Prostate gland (tissue), 2 donors: ENCODE measurements at regions not wholly inside any gene's neighbourhood (a gene's known extent, or its start where the extent isn't known, plus 50 kb on each side); places are given as distances from the start of the nearest gene placed in this dataset.
"Not testable (repeated sequence)": the region's sequence is repeated elsewhere in the genome, so short reads cannot be mapped to it uniquely, and the experiment has no call there.

Experiments used
- DNase-seq: peaks from one replicate; pipeline ENCODE4 v3.0.0-alpha.2; 2019; ENCODE audit warnings: low spot score
- H3K27ac ChIP-seq, 2 donors: fragments of 200-600 bp; sonication (generic); 2 replicates each; pipeline ENCODE4 v1.5.1; 2017 to 2019
- H3K27me3 ChIP-seq: fragments of 200-600 bp; sonication (generic); replicated peaks from 2 replicates; pipeline ENCODE4 v1.5.1; 2019; ENCODE audit not compliant: insufficient read depth
- H3K36me3 ChIP-seq, 2 donors: fragments of 200-600 bp; sonication (generic); 1 replicate in 1 of 2; 2 replicates in 1 of 2; pipeline versions ENCODE4 v1.5.1 to v1.8.1; 2017 to 2019
- H3K4me1 ChIP-seq: fragments of 200-600 bp; sonication (generic); replicated peaks from 2 replicates; pipeline ENCODE4 v1.5.1; 2019
- H3K4me3 ChIP-seq, 2 donors: fragments of 200-600 bp; sonication (generic); 2 replicates each; pipeline ENCODE4 v1.5.1; 2017 to 2019
- H3K9me3 ChIP-seq: fragments of 200-600 bp; sonication (generic); 2 replicates; pipeline ENCODE4 v1.5.1; 2017
- CTCF ChIP-seq, 4 experiments: fragments of 200-600 bp in 2 of 4; fragments of 450-650 bp in 2 of 4; sonication (generic) in 2 of 4; IDR thresholded peaks; 1 replicate in 3 of 4; 2 replicates in 1 of 4; pipeline ENCODE4 v1.5.1; 2016 to 2019; ENCODE audit warnings: antibody characterized with exemption in 4 of 4, mild to moderate bottlenecking in 2 of 4, moderate library complexity in 2 of 4
- POLR2A ChIP-seq: fragments of 450-650 bp; IDR thresholded peaks from one replicate; pipeline ENCODE4 v1.6.1; 2016; ENCODE audit warnings: antibody characterized with exemption, mild to moderate bottlenecking
- POLR2AphosphoS5 ChIP-seq: sonication (generic); formaldehyde crosslinking; IDR thresholded peaks from one replicate; pipeline ENCODE4 v1.6.1; 2017; ENCODE audit warnings: antibody characterized with exemption
- WGBS: methylation state at CpG from one replicate; pipeline ENCODE4 v1.1.5; 2018; 5-methylcytosine and 5-hydroxymethylcytosine counted together
- intact Hi-C: fragments of 100-400 bp; cut with DNase I; formaldehyde crosslinking; loops from one replicate; pipeline ENCODE4 v1.14.2; 2022

DNA sequence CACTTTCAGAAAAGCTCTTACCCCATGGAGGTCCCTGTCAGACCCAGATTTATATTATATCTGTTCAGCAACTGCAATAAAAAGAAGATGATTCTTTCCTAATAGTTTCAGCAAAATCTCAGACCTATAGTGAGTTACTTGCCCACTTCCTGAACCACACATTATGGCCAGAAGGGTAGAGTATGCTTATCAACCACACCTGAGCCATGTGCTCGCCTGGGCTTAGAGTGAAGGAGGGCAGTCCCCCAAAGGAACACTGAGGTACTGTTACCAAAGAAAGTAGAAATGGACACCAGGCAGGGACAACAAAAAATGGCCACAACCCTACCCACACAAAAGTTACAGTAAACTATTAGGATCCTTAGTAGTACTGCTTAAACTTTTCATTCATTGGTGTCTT, 128.7 kb downstream of the ZNF608 start:
- no peak for DNase-seq
- Histone ChIP-seq H3K9me3 (no peaks in the 10 kb centered on the region), H3K36me3 (no peaks in the 10 kb centered on the region), H3K4me3 (no peak overlapping the region), H3K4me1 (no peaks in the 10 kb centered on the region), H3K27ac (no peak overlapping the region), H3K27me3 (no peaks in the 10 kb centered on the region)
- intact Hi-C loops, result no loop called here
- 86% methylated on average over 1 of the region's 1 CpG for WGBS
- TF ChIP-seq CTCF (IDR thresholded peaks at IDR 0.05), result no peak
- no peak for TF ChIP-seq POLR2A
- no peak for TF ChIP-seq POLR2AphosphoS5

GRCh38 chr5:124614836-124615385, 131.5 kb downstream of the ZNF608 start:
- intact Hi-C loops, result no loop called here
- H3K27me3 ChIP-seq, result no peaks in the 10 kb centered on the region
- TF ChIP-seq POLR2A (no peak), POLR2AphosphoS5 (no peak), CTCF (IDR thresholded peaks at IDR 0.05) (no peak)

GRCh38 chr5:124614105-124614504, 132.3 kb downstream of the ZNF608 start:
- Histone ChIP-seq H3K4me1 (no peaks in the 10 kb centered on the region), H3K4me3 (no peak overlapping the region), H3K27me3 (no peaks in the 10 kb centered on the region), H3K27ac (no peak overlapping the region), H3K9me3 (no peaks in the 10 kb centered on the region), H3K36me3 (no peaks in the 10 kb centered on the region)
- intact Hi-C loops, result no loop called here
- DNase-seq, result no peak
- 93% methylated on average over 1 of the region's 1 CpG for WGBS
- TF ChIP-seq POLR2AphosphoS5, result no peak
- TF ChIP-seq POLR2A, result no peak
- no peak for TF ChIP-seq CTCF (IDR thresholded peaks at IDR 0.05)

More at GRCh38 chr5:124614836-124615385, 131.5 kb downstream of the ZNF608 start:
- Histone ChIP-seq H3K27ac (no peak overlapping the region), H3K4me3 (no peak overlapping the region), H3K9me3 (no peaks in the 10 kb centered on the region), H3K4me1 (no peaks in the 10 kb centered on the region), H3K36me3 (no peaks in the 10 kb centered on the region)
- no peak for DNase-seq
- 63% methylated on average over 2 of the region's 2 CpGs for WGBS

DNA sequence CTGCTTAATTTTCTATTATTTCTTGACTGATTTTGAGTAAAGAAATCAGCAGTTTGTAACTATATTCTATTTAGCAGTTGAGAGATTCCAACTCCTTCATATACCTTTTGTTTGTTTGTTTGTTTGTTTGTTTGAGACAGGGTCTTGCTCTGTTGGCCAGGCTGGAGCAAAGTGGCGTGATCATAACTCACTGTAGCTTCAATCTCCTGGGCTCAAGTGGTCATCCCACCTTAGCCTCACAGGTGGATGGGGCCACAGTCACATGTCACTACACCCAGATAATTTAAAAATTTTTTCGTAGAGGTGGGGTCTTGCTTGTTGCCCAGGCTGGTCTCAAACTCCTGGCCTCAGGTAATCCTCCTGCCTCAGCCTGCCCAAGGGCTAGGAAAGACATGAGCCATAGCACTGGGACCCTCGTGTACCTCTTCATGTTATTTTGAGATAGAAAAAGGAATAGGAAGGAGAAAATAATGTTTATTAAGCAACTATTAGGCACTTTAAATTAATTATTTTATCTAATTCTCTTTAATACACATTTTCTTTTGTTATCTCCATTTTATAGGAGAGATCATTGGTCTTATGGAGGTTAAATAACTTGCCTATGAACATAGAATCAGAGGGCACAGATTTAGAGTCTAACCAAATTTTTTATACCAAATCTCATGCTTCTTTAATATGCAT, 133.0 kb downstream of the ZNF608 start:
- Histone ChIP-seq H3K4me1 (no peaks in the 10 kb centered on the region), H3K27ac (no peak overlapping the region), H3K36me3 (no peaks in the 10 kb centered on the region), H3K27me3 (no peaks in the 10 kb centered on the region), H3K9me3 (no peaks in the 10 kb centered on the region), H3K4me3 (no peak overlapping the region)
- no peak for DNase-seq
- 96% methylated on average over 3 of the region's 3 CpGs for WGBS
- intact Hi-C loops, result no loop called here
- TF ChIP-seq POLR2A, result no peak
- TF ChIP-seq POLR2AphosphoS5, result no peak
- no peak for TF ChIP-seq CTCF (IDR thresholded peaks at IDR 0.05)

- intact Hi-C loops, result no loop called here
- no peaks in the 10 kb centered on the region for H3K9me3 ChIP-seq
Observed at GRCh38 chr5:124612023-124612422, 134.4 kb downstream of the ZNF608 start.

GRCh38 chr5:124611262-124611661, 135.2 kb downstream of the ZNF608 start:
- H3K9me3 ChIP-seq, H3K27me3 ChIP-seq, H3K36me3 ChIP-seq, H3K27ac ChIP-seq, intact Hi-C loops, DNase-seq, H3K4me3 ChIP-seq, H3K4me1 ChIP-seq: not testable (repeated sequence)
- WGBS, result 97% methylated on average over 1 of the region's 1 CpG

More at GRCh38 chr5:124612023-124612422, 134.4 kb downstream of the ZNF608 start:
- DNase-seq, result no peak
- TF ChIP-seq POLR2AphosphoS5, result no peak
- no peak for TF ChIP-seq POLR2A
- no peak for TF ChIP-seq CTCF (IDR thresholded peaks at IDR 0.05)
- Histone ChIP-seq H3K27me3 (no peaks in the 10 kb centered on the region), H3K36me3 (no peaks in the 10 kb centered on the region), H3K27ac (no peak overlapping the region), H3K4me1 (no peaks in the 10 kb centered on the region), H3K4me3 (no peak overlapping the region)
- 75% methylated on average over 7 of the region's 7 CpGs for WGBS

DNA sequence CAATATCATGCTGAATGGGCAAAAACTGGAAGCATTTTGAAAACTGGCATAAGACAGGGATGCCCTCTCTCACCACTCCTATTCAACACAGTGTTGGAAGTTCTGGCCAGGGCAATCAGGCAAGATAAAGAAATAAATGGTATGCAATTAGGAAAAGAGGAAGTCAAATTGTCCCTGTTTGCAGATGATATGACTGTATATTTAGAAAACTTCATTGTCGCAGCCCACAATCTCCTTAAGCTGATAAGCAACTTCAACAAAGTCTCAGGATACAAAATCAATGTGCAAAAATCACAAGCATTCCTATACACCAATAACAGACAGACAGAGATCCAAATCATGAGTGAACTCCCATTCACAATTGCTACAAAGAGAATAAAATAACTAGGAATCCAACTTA, 136.8 kb downstream of the ZNF608 start:
- H3K4me1 ChIP-seq, H3K4me3 ChIP-seq, H3K36me3 ChIP-seq, DNase-seq, H3K9me3 ChIP-seq, H3K27ac ChIP-seq, H3K27me3 ChIP-seq, intact Hi-C loops: not testable (repeated sequence)
- WGBS, result 89% methylated on average over 1 of the region's 1 CpG
